H7 (cell line): ENCODE measurements at regions not wholly inside any gene's neighbourhood (a gene's known extent, or its start where the extent isn't known, plus 50 kb on each side); places are given as distances from the start of the nearest gene placed in this dataset.
A peak's percentile ranks its signal among the peaks of the same experiment; 100 is the strongest.
"Not testable (repeated sequence)": the region's sequence is repeated elsewhere in the genome, so short reads cannot be mapped to it uniquely, and the experiment has no call there.

Experiments
- DNase-seq: peaks from one replicate; pipeline ENCODE4 v3.0.0; 2012
- H3K27me3 ChIP-seq: 2 replicates; pipeline ENCODE4 v1.6.0; 2011; ENCODE audit warnings: mild to moderate bottlenecking, low read length; ENCODE audit not compliant: control insufficient read depth, insufficient read depth
- H3K36me3 ChIP-seq: replicated peaks from 2 replicates; pipeline ENCODE4 v1.5.1; 2011; ENCODE audit warnings: low read length; ENCODE audit not compliant: control insufficient read depth, insufficient read depth
- H3K4me3 ChIP-seq: 2 replicates; pipeline ENCODE4 v1.5.1; 2011; ENCODE audit warnings: low read depth, mild to moderate bottlenecking, control low read depth, low read length, moderate library complexity; ENCODE audit not compliant: insufficient read depth

- no peaks in the 10 kb centered on the region for H3K27me3 ChIP-seq
- no peak overlapping the region for H3K4me3 ChIP-seq
- DNase-seq: peak; percentile 25
- no peaks in the 10 kb centered on the region for H3K36me3 ChIP-seq
These were observed 68.9 kb upstream of the ANTXRL start for GRCh38 chr10:46217752-46218453.

DNA sequence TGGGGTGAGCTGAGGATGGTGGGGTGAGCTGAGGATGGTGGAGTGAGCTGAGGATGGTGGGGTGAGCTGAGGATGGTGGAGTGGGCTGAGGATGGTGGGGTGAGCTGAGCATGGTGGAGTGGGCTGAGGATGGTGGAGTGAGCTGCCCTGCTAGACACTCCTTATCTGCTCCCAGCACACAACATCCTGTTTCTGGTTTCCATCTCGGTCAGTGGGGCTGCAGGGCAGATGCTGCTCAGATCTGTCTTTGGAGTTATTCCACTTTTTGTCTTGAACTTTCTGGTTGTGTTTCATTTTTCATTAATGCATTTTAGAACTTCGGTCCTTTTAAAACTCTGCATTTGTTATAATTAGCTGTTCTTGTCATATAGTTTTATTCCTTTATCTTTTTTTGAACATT, 67.9 kb upstream of the ANTXRL start:
- no peak overlapping the region for H3K4me3 ChIP-seq
- H3K27me3 ChIP-seq: no peaks in the 10 kb centered on the region
- no peaks in the 10 kb centered on the region for H3K36me3 ChIP-seq
- peak; percentile 4 for DNase-seq

- H3K4me3 ChIP-seq, H3K36me3 ChIP-seq, DNase-seq, H3K27me3 ChIP-seq: not testable (repeated sequence)
These were observed 67.3 kb upstream of the ANTXRL start for GRCh38 chr10:46219431-46219990.

DNA sequence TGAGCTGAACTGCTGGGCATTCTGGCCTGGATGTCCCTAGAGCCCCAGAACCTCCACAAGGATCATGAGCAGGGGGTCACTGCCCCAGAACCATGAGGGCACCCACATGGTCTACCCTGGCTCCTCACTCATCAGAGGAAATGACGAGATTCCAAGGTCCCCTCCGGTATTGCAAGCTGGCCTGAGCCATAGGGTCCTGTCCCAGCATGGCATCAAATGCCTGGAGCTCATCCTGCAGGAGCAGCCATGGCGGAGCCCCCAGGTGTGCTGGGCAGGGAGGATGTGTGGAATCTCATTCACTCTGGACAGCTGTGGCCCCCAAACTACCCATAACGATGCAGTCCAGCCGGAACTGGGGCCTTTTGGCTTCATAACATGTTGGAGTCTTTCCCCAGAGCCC, 66.6 kb upstream of the ANTXRL start:
- DNase-seq: peak; percentile 5
- H3K4me3 ChIP-seq: no peak overlapping the region
- no peaks in the 10 kb centered on the region for H3K27me3 ChIP-seq
- no peaks in the 10 kb centered on the region for H3K36me3 ChIP-seq

GRCh38 chr10:46220872-46221538, 65.8 kb upstream of the ANTXRL start:
- Histone ChIP-seq H3K27me3 (no peaks in the 10 kb centered on the region), H3K36me3 (no peaks in the 10 kb centered on the region), H3K4me3 (no peak overlapping the region)
- DNase-seq: peak; percentile 14

DNA sequence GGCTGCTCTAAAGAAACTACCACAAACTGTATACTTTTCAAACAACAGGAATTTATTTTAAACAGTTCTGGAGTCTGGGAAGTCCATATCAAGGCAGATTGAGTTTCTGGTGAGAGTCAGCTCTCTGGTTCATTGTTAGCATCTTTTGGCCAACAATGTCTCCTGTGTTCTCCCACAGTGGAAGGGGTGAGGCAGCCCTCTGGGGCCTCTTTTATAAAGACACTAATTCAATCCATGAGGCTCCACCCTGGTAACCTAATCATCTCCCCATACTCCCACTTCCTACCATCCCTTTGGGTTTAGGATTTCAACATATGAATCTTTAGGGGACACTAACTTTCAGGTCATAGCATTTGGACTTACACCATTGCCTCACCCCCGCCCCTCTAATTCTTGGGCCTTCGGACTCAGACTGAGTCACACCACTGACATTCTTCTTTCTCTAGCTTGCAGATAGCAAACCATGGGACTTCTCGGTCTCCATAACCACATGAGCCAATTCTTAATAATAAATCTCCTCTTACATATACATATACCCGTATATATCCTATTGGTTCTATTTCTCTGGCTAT, 64.3 kb upstream of the ANTXRL start:
- DNase-seq: no peak
- Histone ChIP-seq H3K36me3 (no peaks in the 10 kb centered on the region), H3K4me3 (no peak overlapping the region), H3K27me3 (no peaks in the 10 kb centered on the region)

- Histone ChIP-seq H3K4me3 (no peak overlapping the region), H3K27me3 (no peaks in the 10 kb centered on the region), H3K36me3 (no peaks in the 10 kb centered on the region)
- DNase-seq: no peak
These were observed 63.7 kb upstream of the ANTXRL start for GRCh38 chr10:46223064-46223480.

GRCh38 chr10:46223626-46224413, 63.0 kb upstream of the ANTXRL start:
- Histone ChIP-seq H3K36me3 (no peaks in the 10 kb centered on the region), H3K4me3 (no peak overlapping the region), H3K27me3 (no peaks in the 10 kb centered on the region)
- no peak for DNase-seq

DNA sequence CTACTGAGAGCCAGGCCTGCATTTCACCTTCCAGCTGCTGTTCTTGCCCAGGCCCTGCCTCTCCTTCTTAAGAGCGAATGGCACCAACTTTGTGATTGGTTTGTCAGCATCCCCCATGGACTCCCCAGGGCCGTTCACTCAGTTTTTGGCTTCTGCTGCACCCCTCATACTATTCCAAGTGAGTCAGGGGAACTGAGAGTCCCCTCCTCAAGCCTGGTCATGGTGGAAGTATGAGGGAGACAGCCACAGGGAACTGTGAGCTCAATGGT, 62.4 kb upstream of the ANTXRL start:
- Histone ChIP-seq H3K27me3 (no peaks in the 10 kb centered on the region), H3K36me3 (no peaks in the 10 kb centered on the region), H3K4me3 (no peak overlapping the region)
- DNase-seq: no peak

- no peak for DNase-seq
- no peaks in the 10 kb centered on the region for H3K36me3 ChIP-seq
- no peaks in the 10 kb centered on the region for H3K27me3 ChIP-seq
- H3K4me3 ChIP-seq: no peak overlapping the region
These were observed 61.2 kb upstream of the ANTXRL start for GRCh38 chr10:46225597-46225996.

GRCh38 chr10:46226232-46226631, 60.6 kb upstream of the ANTXRL start:
- Histone ChIP-seq H3K27me3 (no peaks in the 10 kb centered on the region), H3K4me3 (no peak overlapping the region), H3K36me3 (no peaks in the 10 kb centered on the region)
- no peak for DNase-seq

- Histone ChIP-seq H3K27me3 (no peaks in the 10 kb centered on the region), H3K36me3 (no peaks in the 10 kb centered on the region), H3K4me3 (no peak overlapping the region)
- no peak for DNase-seq
These were observed 59.8 kb upstream of the ANTXRL start for GRCh38 chr10:46226900-46227558.

DNA sequence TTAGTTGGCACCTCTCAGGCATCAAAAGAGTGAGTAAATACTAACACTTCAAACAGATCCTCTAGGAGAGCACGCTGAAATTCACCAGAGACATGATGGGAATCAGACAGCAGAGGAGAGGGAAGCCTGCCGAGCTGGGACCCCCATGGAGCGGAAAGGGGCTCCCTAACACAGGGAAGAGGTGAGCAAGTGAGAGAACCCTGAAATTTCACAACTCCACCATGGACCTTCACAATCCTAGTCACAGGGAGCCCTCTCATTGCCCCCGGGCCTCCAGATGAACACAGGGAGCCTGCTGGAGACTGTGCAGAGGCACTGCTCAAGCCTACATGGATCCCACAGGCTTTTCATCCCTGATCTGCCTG, 59.2 kb upstream of the ANTXRL start:
- no peak for DNase-seq
- H3K27me3 ChIP-seq: no peaks in the 10 kb centered on the region
- H3K36me3 ChIP-seq: no peaks in the 10 kb centered on the region
- H3K4me3 ChIP-seq: no peak overlapping the region

DNA sequence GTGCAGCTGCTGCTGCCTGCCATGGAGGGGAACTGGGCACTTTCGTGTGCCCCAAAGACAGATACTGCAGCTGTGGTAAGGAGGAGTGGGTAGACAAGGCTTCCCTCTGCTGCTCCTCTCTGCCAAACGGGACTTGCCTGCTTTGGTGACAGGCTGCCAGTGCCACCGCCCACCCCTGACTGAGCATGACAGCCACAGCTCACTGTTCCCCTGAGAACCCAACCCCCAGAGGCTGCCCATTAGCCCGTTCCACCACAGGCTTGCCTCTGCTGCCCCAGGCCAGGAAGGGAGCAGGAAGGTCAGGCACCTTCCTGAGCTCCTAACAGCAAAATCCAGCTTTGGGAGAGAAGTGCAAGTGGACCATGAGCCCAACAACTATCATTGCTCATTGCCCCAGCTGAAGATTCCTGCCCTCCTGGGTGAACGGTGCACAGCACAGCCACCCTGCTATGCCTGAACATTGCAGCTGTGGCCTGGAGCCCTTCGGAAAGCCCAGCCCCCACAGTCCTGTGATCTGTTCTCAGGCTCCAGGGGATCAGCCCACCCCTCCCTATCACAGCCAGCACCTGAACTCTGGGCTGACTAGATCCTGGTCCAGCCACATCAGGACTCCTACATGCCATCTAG, 58.7 kb upstream of the ANTXRL start:
- Histone ChIP-seq H3K27me3 (no peaks in the 10 kb centered on the region), H3K36me3 (no peaks in the 10 kb centered on the region), H3K4me3 (no peak overlapping the region)
- no peak for DNase-seq
